SU-DHL-6 (cell line): ENCODE measurements at regions not wholly inside any gene's neighbourhood (a gene's known extent, or its start where the extent isn't known, plus 50 kb on each side); places are given as distances from the start of the nearest gene placed in this dataset.

Source experiments
- H2AFZ ChIP-seq: fragments of 200-600 bp; sonication (generic); 2 replicates; pipeline ENCODE4 v1.6.1; 2014; ENCODE audit warnings: low read depth, mild to moderate bottlenecking, moderate library complexity, mixed read lengths, antibody characterized with exemption, low read length; ENCODE audit not compliant: severe bottlenecking
- H3F3A ChIP-seq: fragments of 200-600 bp; shearing (Covaris generic); 2 replicates; pipeline ENCODE4 v1.6.0; 2016; ENCODE audit warnings: antibody characterized with exemption, mild to moderate bottlenecking; ENCODE audit not compliant: insufficient read depth
- H3K27ac ChIP-seq: fragments of 200-600 bp; sonication (generic); 2 replicates; pipeline ENCODE4 v1.5.1; 2016; ENCODE audit warnings: low read depth, mild to moderate bottlenecking, low read length, moderate library complexity, mixed read lengths
- H3K27me3 ChIP-seq: fragments of 200-600 bp; sonication (generic), shearing (Covaris generic); 2 replicates; pipeline ENCODE4 v1.6.0; 2014; ENCODE audit warnings: mild to moderate bottlenecking, low read length
- H3K36me3 ChIP-seq: fragments of 200-600 bp; sonication (generic); 2 replicates; pipeline ENCODE4 v1.6.1; 2014; ENCODE audit warnings: mild to moderate bottlenecking, low read length, mixed read lengths
- H3K4me2 ChIP-seq: fragments of 300-600, 200-600 bp; shearing (Covaris generic), sonication (generic); 2 replicates; pipeline ENCODE4 v1.6.0; 2014; ENCODE audit warnings: low read length, low read depth, mild to moderate bottlenecking; ENCODE audit not compliant: poor library complexity, severe bottlenecking
- H3K4me3 ChIP-seq: fragments of 200-600 bp; sonication (generic); 2 replicates; pipeline ENCODE4 v1.5.1; 2014; ENCODE audit warnings: antibody characterized with exemption, low read length, mild to moderate bottlenecking, mixed read lengths; ENCODE audit not compliant: insufficient read depth, poor library complexity, severe bottlenecking
- H3K79me2 ChIP-seq: fragments of 200-600 bp; sonication (generic); 2 replicates; pipeline ENCODE4 v1.6.1; 2014; ENCODE audit warnings: mild to moderate bottlenecking, low read length, moderate library complexity; ENCODE audit not compliant: insufficient read depth
- H3K9ac ChIP-seq: fragments of 200-600 bp; sonication (generic); 2 replicates; pipeline ENCODE4 v1.7.0; 2014; ENCODE audit warnings: mild to moderate bottlenecking, low read length
- H3K9me2 ChIP-seq: fragments of 200-600 bp; sonication (generic); replicated peaks from 2 replicates; pipeline ENCODE4 v1.6.1; 2014; ENCODE audit warnings: low read length; ENCODE audit not compliant: insufficient read depth
- H3K9me3 ChIP-seq: fragments of 200-600 bp; sonication (generic); 2 replicates; pipeline ENCODE4 v1.6.1; 2014; ENCODE audit warnings: low read length, mixed read lengths; ENCODE audit not compliant: insufficient read depth
- H4K20me1 ChIP-seq: fragments of 200-600 bp; sonication (generic); 2 replicates; pipeline ENCODE4 v1.6.1; 2014; ENCODE audit warnings: low read depth, mild to moderate bottlenecking, antibody characterized with exemption, low read length, moderate library complexity, mixed read lengths
- CTCF ChIP-seq: fragments of 200-600 bp; sonication (generic); IDR thresholded peaks from one replicate; pipeline ENCODE4 v1.5.1; 2017; ENCODE audit warnings: antibody characterized with exemption, mild to moderate bottlenecking, low read length, moderate library complexity; ENCODE audit not compliant: insufficient read depth, poor library complexity, severe bottlenecking
- EZH2phosphoT487 ChIP-seq: fragments of 200-600 bp; sonication (generic), shearing (Covaris generic); conservative IDR thresholded peaks from 2 replicates; pipeline ENCODE4 v1.6.1; 2018; ENCODE audit warnings: mild to moderate bottlenecking, antibody characterized with exemption, low read length, moderate library complexity, mixed read lengths

DNA sequence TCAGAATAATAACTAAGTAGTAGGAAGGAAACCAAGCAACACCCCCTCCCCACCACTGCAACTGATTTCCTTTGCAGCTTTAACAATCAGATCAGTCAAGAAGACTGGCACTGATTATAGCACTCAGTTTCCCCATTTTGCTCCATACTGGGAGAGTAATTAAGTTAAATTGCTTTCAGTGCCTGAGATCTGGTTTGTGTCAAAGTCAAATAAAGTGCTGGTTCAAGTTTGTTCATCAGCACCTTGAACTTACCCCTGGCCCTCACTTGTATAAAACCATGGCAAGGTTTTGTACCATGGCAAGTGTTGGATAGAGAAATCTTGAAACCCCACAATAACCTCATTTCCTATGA, 290.2 kb upstream of the SEMA6A start:
- no peak overlapping the region for H3K9ac ChIP-seq
- no peak overlapping the region for H3K27ac ChIP-seq
- no peaks in the 10 kb centered on the region for H3F3A ChIP-seq
- no peaks in the 10 kb centered on the region for H3K79me2 ChIP-seq
- no peaks in the 10 kb centered on the region for H3K9me3 ChIP-seq
- no peaks in the 10 kb centered on the region for H3K36me3 ChIP-seq
- H2AFZ ChIP-seq: no peak overlapping the region
- H3K4me3 ChIP-seq: no peak overlapping the region
- no peak for TF ChIP-seq EZH2phosphoT487
- no peak for TF ChIP-seq CTCF
- H3K9me2 ChIP-seq: no peaks in the 10 kb centered on the region
- no peaks in the 10 kb centered on the region for H4K20me1 ChIP-seq
- H3K4me2 ChIP-seq: no peak overlapping the region
- H3K27me3 ChIP-seq: no peaks in the 10 kb centered on the region

DNA sequence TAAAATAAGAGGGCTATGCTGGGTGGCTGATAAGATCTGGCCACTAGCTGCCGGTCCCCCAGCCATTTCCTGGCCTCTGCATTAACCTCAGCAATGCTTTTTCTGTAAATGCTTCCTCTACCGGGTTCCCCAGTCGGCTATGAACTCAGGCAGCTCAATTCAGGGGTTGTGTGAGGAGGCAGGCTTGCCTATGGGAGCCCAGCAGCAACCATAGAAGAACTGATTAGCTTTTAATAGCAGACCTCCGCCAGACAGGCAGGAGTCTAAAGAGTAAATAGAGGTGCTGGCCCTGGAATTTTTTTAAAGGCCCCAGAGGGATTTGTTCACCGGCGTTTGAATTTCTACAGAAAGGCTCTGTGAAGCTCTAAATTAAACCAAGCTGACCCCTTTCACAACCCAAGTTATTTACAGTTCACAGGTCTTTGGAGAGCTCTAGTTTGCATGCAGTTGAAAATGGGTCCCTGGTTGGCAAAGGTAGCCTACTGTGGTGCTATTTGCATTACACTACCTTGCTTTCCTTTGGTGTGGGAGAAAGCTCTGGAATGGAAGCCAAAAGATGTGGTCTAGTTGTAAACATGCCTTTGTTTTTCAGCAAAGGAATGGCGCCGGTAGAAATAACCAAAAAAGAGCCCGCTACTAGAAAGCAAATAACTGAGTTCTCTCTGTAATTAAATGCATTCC, 289.7 kb upstream of the SEMA6A start:
- Histone ChIP-seq H3K9me2 (no peaks in the 10 kb centered on the region), H3K4me3 (no peak overlapping the region)

GRCh38 chr5:116862632-116863455, 288.2 kb upstream of the SEMA6A start:
- Histone ChIP-seq H3K27ac (no peak overlapping the region), H3F3A (no peaks in the 10 kb centered on the region), H3K36me3 (no peaks in the 10 kb centered on the region), H3K9me3 (no peaks in the 10 kb centered on the region), H3K4me3 (no peak overlapping the region), H3K9me2 (no peaks in the 10 kb centered on the region), H3K79me2 (no peaks in the 10 kb centered on the region), H3K27me3 (no peaks in the 10 kb centered on the region), H2AFZ (no peak overlapping the region), H3K9ac (no peak overlapping the region), H3K4me2 (no peak overlapping the region), H4K20me1 (no peaks in the 10 kb centered on the region)
- no peak for TF ChIP-seq EZH2phosphoT487

More for the DNA sequence above, 289.7 kb upstream of the SEMA6A start:
- Histone ChIP-seq H3K4me2 (no peak overlapping the region), H3K27me3 (no peaks in the 10 kb centered on the region), H3F3A (no peaks in the 10 kb centered on the region), H2AFZ (no peak overlapping the region), H4K20me1 (no peaks in the 10 kb centered on the region), H3K9ac (no peak overlapping the region), H3K36me3 (no peaks in the 10 kb centered on the region), H3K79me2 (no peaks in the 10 kb centered on the region), H3K27ac (no peak overlapping the region), H3K9me3 (no peaks in the 10 kb centered on the region)
- no peak for TF ChIP-seq CTCF
- no peak for TF ChIP-seq EZH2phosphoT487

DNA sequence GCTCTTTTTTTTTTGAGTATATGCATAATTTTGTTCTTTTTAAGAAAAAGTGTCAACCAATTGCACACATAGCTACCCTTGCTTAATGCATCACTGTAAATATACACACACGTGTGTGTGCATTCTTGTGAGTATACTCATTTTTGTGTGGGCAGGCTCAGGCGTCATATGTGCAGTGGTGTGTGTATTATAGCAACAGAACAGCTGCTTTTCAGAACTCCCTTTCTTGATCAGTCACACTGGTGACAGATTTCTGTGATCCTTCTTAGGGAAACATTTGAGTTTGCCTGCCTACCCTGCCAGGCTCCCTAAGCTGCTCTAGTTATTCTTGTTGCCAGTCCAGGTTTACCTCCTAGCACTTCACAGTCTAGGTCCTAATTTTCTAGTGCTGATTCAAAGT, 287.0 kb upstream of the SEMA6A start:
- Histone ChIP-seq H3K27ac (no peak overlapping the region), H3K4me2 (no peak overlapping the region), H3K27me3 (no peaks in the 10 kb centered on the region), H3K79me2 (no peaks in the 10 kb centered on the region), H2AFZ (no peak overlapping the region), H3F3A (no peaks in the 10 kb centered on the region), H3K9me3 (no peaks in the 10 kb centered on the region), H3K4me3 (no peak overlapping the region), H3K9me2 (no peaks in the 10 kb centered on the region), H4K20me1 (no peaks in the 10 kb centered on the region), H3K9ac (no peak overlapping the region), H3K36me3 (no peaks in the 10 kb centered on the region)
- TF ChIP-seq CTCF (no peak), EZH2phosphoT487 (no peak)
